Esophagus squamous epithelium (tissue), 4 donors: ENCODE measurements at regions not wholly inside any gene's neighbourhood (a gene's known extent, or its start where the extent isn't known, plus 50 kb on each side); places are given as distances from the start of the nearest gene placed in this dataset.

Experiments used
- POLR2A ChIP-seq, 4 donors: fragments of 450-650 bp; IDR thresholded peaks; one replicate each; pipeline ENCODE4 v1.6.1; 2017; ENCODE audit warnings: antibody characterized with exemption in 4 of 4, mild to moderate bottlenecking in 4 of 4, moderate library complexity in 3 of 4
- TF ChIP-seq, protein P1 (sequence below), 6 experiments: fragments of 450-650 bp in 4 of 6; fragments of 200-600 bp in 2 of 6; sonication (generic) in 2 of 6; IDR thresholded peaks; one replicate each; pipeline ENCODE4 v1.5.1; 2016 to 2019; ENCODE audit warnings: antibody characterized with exemption in 6 of 6, mild to moderate bottlenecking in 4 of 6, moderate library complexity in 4 of 6

DNA sequence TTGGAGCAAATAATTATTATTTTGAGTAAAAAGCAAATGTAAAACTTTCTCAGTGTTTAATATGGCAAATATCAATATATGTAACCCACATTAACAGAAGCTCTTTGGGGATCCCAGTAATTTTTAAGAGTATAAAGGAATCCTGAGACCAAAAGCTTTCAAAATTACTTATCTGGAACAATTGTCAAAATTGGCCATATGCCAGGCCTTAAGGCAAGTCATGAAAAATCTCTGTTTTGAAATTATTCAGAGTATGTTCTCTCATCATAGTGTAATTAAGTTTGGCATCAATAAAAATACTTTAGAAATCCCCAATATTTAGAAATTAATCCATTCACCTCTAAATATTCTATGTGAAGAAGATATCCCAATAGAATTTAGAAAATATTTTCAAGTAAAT is 225.3 kb upstream of the ARL4C start:
- TF ChIP-seq, protein P1, sequence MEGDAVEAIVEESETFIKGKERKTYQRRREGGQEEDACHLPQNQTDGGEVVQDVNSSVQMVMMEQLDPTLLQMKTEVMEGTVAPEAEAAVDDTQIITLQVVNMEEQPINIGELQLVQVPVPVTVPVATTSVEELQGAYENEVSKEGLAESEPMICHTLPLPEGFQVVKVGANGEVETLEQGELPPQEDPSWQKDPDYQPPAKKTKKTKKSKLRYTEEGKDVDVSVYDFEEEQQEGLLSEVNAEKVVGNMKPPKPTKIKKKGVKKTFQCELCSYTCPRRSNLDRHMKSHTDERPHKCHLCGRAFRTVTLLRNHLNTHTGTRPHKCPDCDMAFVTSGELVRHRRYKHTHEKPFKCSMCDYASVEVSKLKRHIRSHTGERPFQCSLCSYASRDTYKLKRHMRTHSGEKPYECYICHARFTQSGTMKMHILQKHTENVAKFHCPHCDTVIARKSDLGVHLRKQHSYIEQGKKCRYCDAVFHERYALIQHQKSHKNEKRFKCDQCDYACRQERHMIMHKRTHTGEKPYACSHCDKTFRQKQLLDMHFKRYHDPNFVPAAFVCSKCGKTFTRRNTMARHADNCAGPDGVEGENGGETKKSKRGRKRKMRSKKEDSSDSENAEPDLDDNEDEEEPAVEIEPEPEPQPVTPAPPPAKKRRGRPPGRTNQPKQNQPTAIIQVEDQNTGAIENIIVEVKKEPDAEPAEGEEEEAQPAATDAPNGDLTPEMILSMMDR (IDR thresholded peaks at IDR 0.05) = no peak
- TF ChIP-seq POLR2A (IDR thresholded peaks at IDR 0.05) = no peak
